SJCRH30 (cell line): ENCODE measurements at regions not wholly inside any gene's neighbourhood (a gene's known extent, or its start where the extent isn't known, plus 50 kb on each side); places are given as distances from the start of the nearest gene placed in this dataset.

ENCODE experiments used
- DNase-seq, 2 experiments: peaks; one replicate each; pipeline ENCODE4 v3.0.0-alpha.2; 2015 to 2020
- H3K27ac ChIP-seq: fragments of 250-450 bp; sonication (Bioruptor Pico); 2 replicates; pipeline ENCODE4 v1.5.1; 2020; ENCODE audit warnings: mild to moderate bottlenecking, moderate library complexity
- H3K27me3 ChIP-seq: fragments of 250-450 bp; sonication (Bioruptor Pico); 2 replicates; pipeline ENCODE4 v1.5.1; 2020; ENCODE audit warnings: mild to moderate bottlenecking, moderate library complexity
- H3K36me3 ChIP-seq: fragments of 250-450 bp; sonication (Bioruptor Pico); 2 replicates; pipeline ENCODE4 v1.5.1; 2020; ENCODE audit warnings: mild to moderate bottlenecking, moderate library complexity
- H3K4me1 ChIP-seq: fragments of 250-450 bp; sonication (Bioruptor Pico); 2 replicates; pipeline ENCODE4 v1.5.1; 2020; ENCODE audit warnings: mild to moderate bottlenecking, moderate library complexity
- H3K4me3 ChIP-seq: fragments of 250-450 bp; sonication (Bioruptor Pico); 2 replicates; pipeline ENCODE4 v1.5.1; 2020; ENCODE audit warnings: mild to moderate bottlenecking, moderate library complexity
- H3K9me3 ChIP-seq: fragments of 250-450 bp; sonication (Bioruptor Pico); replicated peaks from 2 replicates; pipeline ENCODE4 v1.5.1; 2020; ENCODE audit warnings: mild to moderate bottlenecking, moderate library complexity

DNA sequence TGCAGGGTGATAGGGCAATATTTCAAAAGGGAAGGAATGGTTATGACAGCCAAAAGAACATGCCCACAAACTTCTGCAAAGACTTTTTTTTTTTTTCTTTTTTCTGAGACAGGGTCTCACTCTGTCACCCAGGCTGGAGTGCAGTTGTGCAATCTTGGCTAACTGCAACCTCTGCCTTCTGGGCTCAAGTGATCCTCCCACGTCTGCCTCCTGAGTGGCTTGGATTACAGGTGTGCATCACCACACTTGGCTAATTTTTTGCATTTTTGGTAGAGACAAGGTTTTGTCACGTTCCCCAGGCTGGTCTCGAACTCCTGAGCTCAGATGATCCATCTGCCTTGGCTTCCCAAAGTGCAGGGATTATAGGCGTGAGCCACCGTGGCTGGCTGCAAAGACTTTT is 117.6 kb upstream of the ADGRF1 start:
- H3K4me3 ChIP-seq, result no peak overlapping the region
- DNase-seq, result no peak
- no peaks in the 10 kb centered on the region for H3K36me3 ChIP-seq
- no peaks in the 10 kb centered on the region for H3K27me3 ChIP-seq
- H3K4me1 ChIP-seq, result no peaks in the 10 kb centered on the region
- no peaks in the 10 kb centered on the region for H3K9me3 ChIP-seq
- H3K27ac ChIP-seq, result no peak overlapping the region

DNA sequence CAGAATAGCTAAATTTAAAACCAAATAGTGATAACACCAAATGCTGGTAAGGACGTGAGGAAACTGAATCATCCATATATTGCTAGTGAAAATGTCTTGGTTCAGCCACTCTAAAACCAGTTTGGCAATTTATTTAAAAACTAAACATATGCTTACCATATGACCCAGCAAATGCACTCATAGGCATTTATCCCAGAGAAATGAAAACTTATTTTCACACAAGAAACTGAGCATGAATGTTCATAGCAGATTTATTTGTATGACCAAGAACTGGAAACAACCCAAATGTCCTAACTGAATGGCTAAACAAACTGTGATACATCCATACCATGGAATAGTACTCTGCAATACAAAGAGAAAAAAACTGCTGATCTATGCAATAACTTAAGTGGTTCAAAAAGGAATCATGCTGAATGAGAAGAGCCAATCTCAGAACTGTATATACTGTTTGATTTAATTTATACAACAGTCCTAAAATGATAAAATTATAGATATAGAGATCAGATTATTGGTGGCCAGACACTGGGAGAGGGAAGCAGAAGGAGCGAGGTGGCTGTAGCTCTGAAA is 115.6 kb upstream of the ADGRF1 start:
- H3K4me1 ChIP-seq, result no peaks in the 10 kb centered on the region
- DNase-seq, result no peak
- no peak overlapping the region for H3K4me3 ChIP-seq
- no peaks in the 10 kb centered on the region for H3K9me3 ChIP-seq
- H3K27ac ChIP-seq, result no peak overlapping the region
- no peaks in the 10 kb centered on the region for H3K36me3 ChIP-seq
- H3K27me3 ChIP-seq, result no peaks in the 10 kb centered on the region

DNA sequence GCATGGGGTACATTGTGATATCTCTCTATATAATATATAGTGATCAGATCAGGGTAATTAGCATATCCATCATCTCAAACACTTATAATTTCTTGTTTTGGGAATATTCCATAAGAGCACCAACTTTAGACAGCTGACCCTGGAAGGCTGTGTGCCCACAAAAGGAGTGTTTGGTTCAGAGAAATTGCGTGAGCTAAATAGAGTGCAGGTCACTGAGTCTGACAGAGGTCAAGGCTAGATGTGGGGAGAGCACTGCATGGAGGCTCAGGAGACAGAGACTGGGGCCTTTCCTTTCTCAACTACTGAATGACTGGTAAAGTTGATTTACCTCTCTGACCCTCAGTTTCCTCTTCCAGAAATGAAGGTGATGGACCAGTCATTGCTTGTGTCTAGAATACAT is 114.9 kb upstream of the ADGRF1 start:
- Histone ChIP-seq H3K4me3 (no peak overlapping the region), H3K27me3 (no peaks in the 10 kb centered on the region), H3K9me3 (no peaks in the 10 kb centered on the region), H3K36me3 (no peaks in the 10 kb centered on the region), H3K4me1 (no peaks in the 10 kb centered on the region), H3K27ac (no peak overlapping the region)
- no peak for DNase-seq

DNA sequence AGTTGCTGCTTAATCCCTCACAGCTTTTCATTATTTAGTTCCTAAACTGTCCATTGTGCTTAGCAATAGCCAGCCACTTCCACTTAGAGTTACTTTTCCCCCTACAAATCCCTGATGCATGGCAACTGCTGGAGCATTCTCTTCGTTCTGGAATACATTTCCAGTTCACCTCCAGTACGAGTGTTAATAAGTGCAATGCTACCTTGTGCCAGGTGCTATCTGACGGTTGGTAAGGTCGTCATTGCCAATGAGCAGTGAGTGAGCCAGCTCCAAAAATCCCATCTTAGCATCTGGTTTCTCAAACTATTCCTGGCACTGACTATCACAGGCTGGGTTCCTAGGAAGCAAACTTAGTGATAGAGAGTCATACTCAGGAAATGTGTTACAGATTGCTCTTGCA is 114.1 kb upstream of the ADGRF1 start:
- no peak for DNase-seq
- Histone ChIP-seq H3K9me3 (no peaks in the 10 kb centered on the region), H3K36me3 (no peaks in the 10 kb centered on the region), H3K4me3 (no peak overlapping the region), H3K4me1 (no peaks in the 10 kb centered on the region), H3K27ac (no peak overlapping the region), H3K27me3 (no peaks in the 10 kb centered on the region)

DNA sequence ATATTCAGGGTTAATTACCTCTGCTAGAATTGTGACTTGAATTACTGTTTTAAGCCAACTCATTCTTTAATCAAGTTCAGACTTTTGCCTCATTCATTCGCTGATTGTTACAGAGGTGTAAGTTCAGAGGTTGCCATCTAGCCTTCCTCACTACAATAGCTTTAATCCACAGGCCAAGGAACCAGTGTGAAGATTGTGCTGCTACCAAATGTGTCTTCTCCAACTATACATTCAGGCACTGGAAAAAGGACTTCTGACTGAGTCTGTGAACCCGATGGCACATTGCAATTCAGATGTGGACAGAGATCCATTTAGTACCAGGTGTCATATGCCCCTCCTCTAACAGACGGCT is 111.2 kb upstream of the ADGRF1 start:
- H3K27me3 ChIP-seq, result no peaks in the 10 kb centered on the region
- no peak overlapping the region for H3K27ac ChIP-seq
- H3K4me1 ChIP-seq, result peaks cover 2% of the 10 kb centered on the region; the same call in 1 of the 2 replicates

DNA sequence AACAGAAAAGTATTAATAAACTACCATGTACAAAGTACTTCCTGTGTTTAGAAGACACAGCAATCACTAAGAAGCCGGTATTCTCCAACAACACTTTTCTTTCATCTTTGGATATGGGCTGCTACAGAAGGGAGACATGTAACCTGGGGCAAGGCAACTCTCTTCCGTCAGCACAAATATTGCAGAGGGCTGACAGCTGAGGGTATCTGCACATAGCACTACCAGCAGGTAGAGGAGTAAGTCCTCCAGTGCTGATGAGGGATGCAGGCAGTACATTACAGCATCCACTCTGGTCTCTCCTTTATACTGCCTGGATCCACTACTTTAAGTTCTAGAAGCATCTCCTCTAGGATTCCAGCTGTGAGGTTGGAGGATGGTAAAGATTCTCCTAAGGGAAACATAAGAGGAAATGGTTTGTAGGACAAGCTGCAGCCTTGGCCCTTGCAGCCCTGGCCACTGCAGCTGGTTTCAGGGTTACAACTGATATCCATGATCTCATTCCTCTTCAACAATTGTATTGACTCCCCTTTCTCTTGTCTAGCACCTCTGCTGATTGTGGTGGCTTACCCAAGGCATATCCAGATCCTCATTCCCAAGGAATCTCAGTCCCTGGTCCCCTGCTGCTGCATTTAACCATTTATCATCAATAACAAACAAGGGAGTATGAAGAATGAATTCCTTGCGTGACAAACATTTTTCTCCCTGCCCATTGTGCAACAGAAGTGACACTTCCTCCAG is 110.7 kb upstream of the ADGRF1 start:
- Histone ChIP-seq H3K27me3 (no peaks in the 10 kb centered on the region), H3K27ac (no peak overlapping the region), H3K4me1 (peaks cover 2% of the 10 kb centered on the region; the same call in 1 of the 2 replicates), H3K9me3 (no peaks in the 10 kb centered on the region), H3K4me3 (no peak overlapping the region), H3K36me3 (no peaks in the 10 kb centered on the region)
- DNase-seq, result no peak

More for the DNA sequence above, 111.2 kb upstream of the ADGRF1 start:
- DNase-seq, result no peak
- Histone ChIP-seq H3K4me3 (no peak overlapping the region), H3K9me3 (no peaks in the 10 kb centered on the region), H3K36me3 (no peaks in the 10 kb centered on the region)

DNA sequence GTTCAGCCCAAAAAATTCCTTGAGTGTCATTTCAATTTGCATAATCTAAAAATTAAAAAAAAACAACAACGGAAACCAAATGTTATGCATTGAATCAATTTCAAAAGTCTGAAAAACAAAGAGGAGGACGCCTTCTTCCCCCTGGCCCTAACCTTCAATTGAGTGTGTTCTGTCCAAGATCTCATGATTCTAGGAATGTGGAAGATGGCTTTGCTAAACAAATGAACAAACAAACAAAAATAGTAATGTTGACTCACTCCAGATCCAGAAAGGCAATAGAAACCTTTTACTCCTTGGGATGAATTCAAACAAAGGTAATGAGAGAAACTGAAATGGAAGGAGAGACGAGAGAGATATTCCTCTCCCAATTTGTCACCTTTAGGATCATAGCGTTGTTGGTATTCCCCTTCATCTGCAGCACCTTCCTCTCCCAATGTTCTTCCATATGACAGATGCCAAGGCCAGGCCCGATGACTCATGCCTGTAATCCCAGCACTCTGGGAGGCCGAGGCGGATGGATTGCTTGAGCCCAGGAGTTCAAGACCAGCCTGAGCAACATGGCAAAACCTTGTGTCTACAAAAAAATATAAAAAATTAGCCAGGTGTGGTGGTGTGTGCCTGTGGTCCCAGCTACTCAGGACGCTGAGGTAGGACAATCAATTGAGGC is 109.2 kb upstream of the ADGRF1 start:
- Histone ChIP-seq H3K9me3 (no peaks in the 10 kb centered on the region), H3K4me3 (no peak overlapping the region), H3K4me1 (peaks cover 2% of the 10 kb centered on the region; the same call in 1 of the 2 replicates), H3K27ac (no peak overlapping the region), H3K27me3 (no peaks in the 10 kb centered on the region), H3K36me3 (no peaks in the 10 kb centered on the region)
- DNase-seq, result no peak

DNA sequence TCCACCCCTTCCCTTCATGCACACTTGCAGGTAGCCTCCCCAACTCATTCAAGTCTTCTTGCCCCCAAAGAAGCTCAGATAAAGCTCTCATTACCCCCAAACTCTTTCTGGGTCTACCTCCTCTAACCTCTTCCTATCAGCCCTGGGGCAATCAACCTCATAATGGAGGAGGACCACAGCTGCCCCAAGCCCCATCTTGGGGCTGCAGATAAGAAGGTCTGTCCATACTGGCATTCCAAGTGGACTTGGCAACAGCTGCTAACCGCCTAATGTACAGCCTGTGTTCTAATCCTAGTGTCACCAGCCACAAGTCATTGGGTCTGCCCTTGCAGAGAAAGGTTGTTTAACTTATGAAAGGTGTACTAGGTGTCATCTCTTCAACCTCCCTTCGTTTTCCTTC is 107.4 kb upstream of the ADGRF1 start:
- H3K27ac ChIP-seq, result no peak overlapping the region
- no peaks in the 10 kb centered on the region for H3K36me3 ChIP-seq
- no peak overlapping the region for H3K4me3 ChIP-seq
- no peaks in the 10 kb centered on the region for H3K9me3 ChIP-seq
- no peaks in the 10 kb centered on the region for H3K27me3 ChIP-seq
- no peak for DNase-seq
- peaks cover 2% of the 10 kb centered on the region; the same call in 1 of the 2 replicates for H3K4me1 ChIP-seq

DNA sequence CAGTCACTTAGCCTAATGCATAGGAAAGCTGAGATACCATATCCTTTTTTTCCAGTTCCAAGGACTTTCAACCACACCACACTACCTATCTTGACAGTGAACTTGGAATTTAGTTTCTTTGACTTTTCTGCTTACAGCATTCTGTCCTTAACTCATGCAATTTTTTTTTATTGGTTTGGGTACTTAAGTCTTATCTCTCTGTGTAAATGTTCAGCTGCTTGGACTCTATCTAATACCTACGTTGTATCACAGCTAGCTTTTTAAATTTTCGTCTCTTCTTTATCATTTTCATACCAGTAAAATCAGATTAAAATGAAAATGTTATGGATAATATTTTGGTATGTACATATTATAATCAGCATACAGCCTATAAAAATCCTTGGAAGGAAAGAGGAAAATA is 106.9 kb upstream of the ADGRF1 start:
- no peaks in the 10 kb centered on the region for H3K9me3 ChIP-seq
- DNase-seq, result no peak
- no peak overlapping the region for H3K4me3 ChIP-seq
- H3K36me3 ChIP-seq, result no peaks in the 10 kb centered on the region
- peaks cover 2% of the 10 kb centered on the region; the same call in 1 of the 2 replicates for H3K4me1 ChIP-seq
- no peak overlapping the region for H3K27ac ChIP-seq
- no peaks in the 10 kb centered on the region for H3K27me3 ChIP-seq

DNA sequence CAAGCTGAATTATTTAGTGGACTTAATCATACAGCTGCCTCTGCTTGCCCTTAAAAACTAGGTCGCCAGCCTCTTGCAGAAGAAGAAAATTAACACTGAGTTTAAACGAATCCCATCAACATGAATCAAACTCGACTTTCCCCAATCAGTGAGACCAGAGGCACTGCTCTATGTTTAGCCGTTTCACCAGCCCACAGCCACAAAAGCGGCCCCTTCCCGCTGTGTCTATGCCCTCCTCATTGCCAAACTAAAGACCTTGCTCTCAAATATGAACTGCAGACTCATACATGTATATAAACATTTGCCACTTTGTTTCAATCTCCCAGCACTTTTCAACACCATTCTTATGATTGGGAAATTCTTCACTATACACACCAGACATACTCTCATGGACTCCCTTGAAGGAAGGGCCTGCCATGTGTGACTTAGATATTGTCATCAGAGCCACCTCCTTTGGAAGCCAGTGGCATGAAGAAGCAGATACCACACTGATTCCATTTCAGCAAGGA is 105.8 kb upstream of the ADGRF1 start:
- Histone ChIP-seq H3K27ac (no peak overlapping the region), H3K36me3 (no peaks in the 10 kb centered on the region), H3K4me1 (peaks cover 2% of the 10 kb centered on the region; the same call in 1 of the 2 replicates), H3K27me3 (no peaks in the 10 kb centered on the region), H3K4me3 (no peak overlapping the region), H3K9me3 (no peaks in the 10 kb centered on the region)
- no peak for DNase-seq

DNA sequence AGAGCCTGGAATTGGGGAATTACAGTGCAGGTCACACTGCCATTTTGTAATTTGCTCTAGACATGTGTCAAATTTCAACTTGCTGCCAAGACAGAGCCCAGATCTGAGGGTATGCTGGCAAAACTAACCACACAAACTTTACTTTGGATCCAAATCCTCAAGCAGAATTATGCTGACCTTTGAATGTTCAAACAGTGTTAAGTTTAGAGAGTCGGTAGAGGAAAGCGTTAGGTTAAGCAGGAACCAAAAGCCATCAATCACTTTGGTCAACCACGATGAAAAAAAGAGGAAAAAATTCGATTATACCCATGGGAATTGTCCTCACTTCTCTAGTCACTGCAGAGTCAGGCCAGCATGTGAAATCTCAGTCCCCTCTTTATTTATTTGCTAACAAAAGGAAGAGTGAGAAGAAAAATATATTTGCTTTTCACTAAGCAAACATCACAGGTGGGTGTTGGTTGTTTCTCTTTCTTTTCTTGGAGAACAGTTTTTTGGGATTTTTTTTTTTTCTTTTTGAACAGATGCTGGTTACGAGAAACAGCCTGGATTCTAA is 105.1 kb upstream of the ADGRF1 start:
- no peak for DNase-seq
- Histone ChIP-seq H3K9me3 (no peaks in the 10 kb centered on the region), H3K4me1 (peaks cover 2% of the 10 kb centered on the region; the same call in 1 of the 2 replicates), H3K36me3 (no peaks in the 10 kb centered on the region), H3K27me3 (no peaks in the 10 kb centered on the region), H3K4me3 (no peak overlapping the region), H3K27ac (no peak overlapping the region)

DNA sequence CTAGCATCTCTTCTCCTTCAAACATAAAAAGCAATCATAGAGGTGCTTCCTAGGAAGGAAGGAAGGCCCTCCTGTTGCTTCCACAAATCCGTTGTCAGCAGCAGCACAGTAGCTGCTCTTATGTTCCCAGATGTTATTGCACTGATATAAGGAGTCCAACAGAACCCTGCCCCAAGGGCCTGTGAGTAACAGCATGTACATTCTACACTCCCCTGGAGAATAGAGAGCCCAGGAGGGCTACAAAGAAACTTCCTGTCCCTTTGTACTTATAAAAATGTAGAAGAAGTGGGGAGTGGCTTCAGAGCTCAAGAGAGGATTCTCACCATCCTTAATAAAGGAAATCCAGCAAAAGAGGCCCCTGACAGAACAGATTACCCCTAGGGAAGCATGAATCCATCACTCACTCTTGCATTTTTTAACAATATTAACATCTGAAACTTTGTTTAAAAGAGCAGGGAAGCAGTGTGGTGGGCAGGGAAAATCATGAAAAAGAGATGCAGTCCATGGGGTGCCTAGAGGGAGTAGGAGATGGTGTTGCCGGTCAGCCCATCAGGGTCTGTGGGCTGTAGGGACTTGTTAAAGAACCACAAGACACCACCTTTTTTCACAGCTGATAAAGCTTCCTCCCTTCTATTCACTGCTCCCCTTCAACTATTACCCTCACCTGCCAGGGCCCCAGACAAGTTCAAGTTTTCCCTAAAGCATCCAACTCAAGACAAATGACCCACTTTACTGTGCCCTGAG is 104.5 kb upstream of the ADGRF1 start:
- Histone ChIP-seq H3K27me3 (no peaks in the 10 kb centered on the region), H3K36me3 (no peaks in the 10 kb centered on the region), H3K9me3 (no peaks in the 10 kb centered on the region), H3K4me1 (peaks cover 2% of the 10 kb centered on the region; the same call in 1 of the 2 replicates), H3K4me3 (no peak overlapping the region), H3K27ac (no peak overlapping the region)
- DNase-seq, result no peak

DNA sequence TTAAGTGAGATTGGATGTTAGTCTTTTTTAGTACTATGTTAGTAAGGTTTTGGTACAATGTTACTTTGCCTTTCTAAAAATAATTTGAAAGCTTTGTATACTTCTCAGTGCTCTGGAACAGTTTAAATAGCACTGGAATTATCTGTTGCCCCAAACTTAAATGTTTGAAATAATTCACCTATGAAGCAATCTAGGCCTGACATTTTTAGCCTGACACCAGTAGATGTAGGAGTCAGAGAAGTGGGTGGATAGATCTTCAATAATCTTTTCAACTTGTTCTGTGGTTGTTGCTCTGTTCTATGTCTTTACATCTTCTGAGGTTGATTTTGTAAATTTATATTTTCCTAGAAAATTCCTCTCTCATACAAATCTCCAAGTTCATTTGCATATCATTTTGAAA is 103.1 kb upstream of the ADGRF1 start:
- no peaks in the 10 kb centered on the region for H3K27me3 ChIP-seq
- no peak for DNase-seq

DNA sequence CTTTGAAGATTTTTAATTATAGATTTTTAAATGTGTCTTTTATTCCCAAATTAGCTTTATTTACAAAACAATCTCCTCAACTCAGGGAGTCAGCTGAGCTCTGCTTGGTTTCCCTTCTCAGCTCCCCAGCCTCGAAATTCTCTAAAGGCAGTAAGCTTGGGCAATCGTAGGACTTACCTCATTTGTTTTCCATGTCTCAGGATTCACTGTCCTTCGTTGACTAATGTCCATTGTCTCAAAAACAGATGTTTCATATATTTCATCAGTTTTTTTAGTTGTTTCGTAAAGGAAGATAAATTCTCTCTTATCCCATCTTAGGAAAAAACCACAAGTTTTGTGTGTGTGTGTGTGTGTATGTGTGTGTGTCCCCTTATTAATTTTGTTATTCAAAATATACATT is 102.2 kb upstream of the ADGRF1 start:
- no peak for DNase-seq
- no peaks in the 10 kb centered on the region for H3K9me3 ChIP-seq
- no peak overlapping the region for H3K27ac ChIP-seq
- H3K4me3 ChIP-seq, result no peak overlapping the region
- H3K27me3 ChIP-seq, result no peaks in the 10 kb centered on the region
- no peaks in the 10 kb centered on the region for H3K36me3 ChIP-seq
- no peaks in the 10 kb centered on the region for H3K4me1 ChIP-seq

More for the DNA sequence above, 103.1 kb upstream of the ADGRF1 start:
- no peak overlapping the region for H3K27ac ChIP-seq
- no peaks in the 10 kb centered on the region for H3K36me3 ChIP-seq
- H3K9me3 ChIP-seq, result no peaks in the 10 kb centered on the region
- H3K4me3 ChIP-seq, result no peak overlapping the region
- peaks cover 2% of the 10 kb centered on the region; the same call in 1 of the 2 replicates for H3K4me1 ChIP-seq
